GM21526 (cell line): ENCODE measurements at regions not wholly inside any gene's neighbourhood (a gene's known extent, or its start where the extent isn't known, plus 50 kb on each side); places are given as distances from the start of the nearest gene placed in this dataset.

Source experiments
- ATAC-seq: cut with Tn5 transposase; IDR thresholded peaks from one replicate; pipeline ENCODE4 v1.9.1; 2021; ENCODE audit warnings: moderate library complexity; ENCODE audit not compliant: unreplicated experiment, low FRiP score

DNA sequence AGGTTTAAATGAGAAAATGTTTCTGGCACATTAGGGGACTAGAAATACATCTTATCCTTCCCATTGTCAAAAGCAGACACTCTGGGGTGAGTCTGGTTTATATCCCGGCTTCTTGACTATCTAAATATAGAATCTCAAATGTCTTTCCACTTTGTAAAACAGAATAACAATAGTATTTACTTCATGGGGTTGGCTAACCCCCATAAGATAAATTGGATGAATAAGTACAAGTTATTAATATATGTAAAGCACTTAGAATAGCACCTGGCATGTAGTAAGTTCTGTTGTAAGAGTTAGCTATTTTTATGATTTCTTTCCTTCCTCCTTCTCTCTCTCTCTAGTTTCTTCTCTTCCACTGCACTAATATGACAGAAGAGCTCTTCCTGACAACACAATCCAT is 499.1 kb downstream of the INSC start:
- ATAC-seq: no peak

DNA sequence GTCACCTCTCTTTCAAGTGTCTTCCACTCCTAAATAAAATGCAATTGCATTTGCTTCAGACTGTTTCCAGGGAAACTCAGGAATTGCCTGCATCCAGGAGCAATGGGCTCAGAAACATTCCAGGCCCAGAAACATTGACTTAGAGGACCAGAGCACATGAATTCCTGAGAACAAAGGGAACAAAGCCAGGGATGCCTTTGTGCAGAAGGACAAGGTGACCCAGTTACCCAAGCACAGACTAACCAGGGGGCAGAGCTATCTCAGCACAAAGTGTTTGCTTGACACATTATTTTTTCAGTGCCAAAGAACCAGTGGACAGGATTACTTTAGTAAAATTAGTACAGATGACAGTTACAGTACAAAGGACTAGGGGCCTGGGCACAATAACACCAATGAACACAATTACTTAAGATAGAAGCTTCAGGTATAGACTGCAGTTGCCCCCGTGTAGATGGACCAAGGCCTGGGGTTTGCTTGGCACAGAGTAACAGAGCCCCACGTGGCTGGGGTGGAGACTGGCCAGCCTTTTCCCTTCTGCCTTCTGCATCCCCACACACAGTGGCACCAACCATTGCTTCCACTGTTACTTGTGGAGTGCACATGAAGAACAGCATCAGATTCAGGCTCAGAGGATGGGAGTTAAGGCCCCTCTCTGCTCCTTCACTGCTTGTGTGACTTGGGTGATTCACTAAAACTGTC is 500.8 kb downstream of the INSC start:
- no peak for ATAC-seq

DNA sequence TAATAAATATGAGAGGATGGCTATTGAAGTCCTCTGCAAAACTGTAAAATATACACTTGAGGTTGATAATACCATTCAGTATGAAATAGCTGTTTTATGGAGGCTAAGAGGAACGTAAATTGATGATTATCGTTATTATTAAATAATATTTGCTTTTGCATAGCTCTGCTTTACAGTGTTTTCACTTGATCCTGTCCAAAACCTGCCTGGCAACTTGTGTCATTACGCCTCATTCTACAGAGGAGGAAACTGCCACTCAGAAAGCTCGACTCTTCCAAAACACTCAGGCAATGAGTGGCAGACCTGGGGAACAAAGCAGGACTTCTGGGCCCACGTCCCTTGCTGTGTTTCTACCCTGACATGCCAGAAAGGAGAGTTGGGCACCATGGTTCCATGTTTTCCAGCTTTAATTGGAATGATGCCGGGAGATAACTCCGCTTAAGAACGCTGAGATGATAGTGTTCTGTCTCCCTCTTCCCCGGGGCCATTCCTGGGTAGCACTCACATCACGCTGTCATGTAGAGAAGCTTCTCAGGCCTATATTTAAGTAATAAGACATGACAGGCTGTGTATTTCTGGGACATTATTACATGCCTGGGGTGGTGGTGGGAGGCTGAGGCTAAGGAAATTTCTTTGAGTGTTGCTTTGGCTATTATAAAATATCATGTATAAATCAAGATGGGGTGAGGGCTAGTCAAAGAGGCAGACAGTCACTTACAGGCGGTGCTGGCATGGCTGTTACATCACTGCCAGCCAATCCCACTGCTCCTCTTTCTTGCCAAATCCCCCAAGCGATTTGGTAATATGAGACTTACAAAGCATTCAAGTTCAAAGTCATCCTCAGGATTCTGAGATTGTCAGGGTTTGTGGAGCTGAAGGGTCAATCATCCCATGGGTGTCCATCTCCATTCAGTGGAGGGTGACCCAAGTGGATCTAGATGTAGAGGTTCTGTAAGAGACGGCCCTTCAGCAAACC is 501.7 kb downstream of the INSC start:
- ATAC-seq: no peak

DNA sequence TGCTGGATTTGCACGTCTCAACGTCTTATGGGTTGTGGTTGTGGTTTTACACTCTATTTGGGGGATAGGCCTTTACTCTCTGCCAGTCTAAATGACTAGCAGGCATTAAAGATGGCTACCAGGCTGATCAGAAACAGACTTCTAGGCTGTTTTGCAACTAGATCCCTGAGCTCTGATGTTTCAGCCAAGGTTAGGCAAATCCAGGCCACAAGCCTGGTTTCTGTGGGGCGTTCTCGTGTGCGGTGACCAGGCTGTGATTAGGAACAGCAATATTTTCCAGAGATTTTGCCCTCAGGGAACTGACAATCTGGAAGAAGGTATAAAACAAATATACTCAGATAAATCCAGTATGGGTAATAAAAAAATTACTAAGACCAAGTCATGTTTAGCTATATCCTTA is 502.4 kb downstream of the INSC start:
- no peak for ATAC-seq

DNA sequence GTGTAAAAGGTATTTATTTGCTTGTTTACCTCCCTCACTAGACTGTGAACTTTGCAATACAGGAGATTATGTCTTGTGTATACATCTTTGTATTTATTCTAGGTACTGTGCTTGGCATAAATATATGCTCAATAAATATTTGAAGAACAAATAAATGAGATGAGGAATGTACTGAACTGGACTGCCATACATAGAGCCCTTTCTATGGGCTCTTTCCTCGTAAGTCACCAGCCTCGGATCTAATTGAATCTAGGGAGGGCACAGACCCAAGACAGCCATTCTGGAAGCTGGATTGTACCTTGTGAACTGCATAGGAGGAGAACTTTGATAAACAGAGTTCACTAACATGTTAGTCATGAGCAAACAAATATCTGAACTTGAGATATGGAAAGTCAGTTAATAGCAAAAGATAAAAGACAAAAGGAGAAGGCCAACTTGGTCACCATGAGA is 503.9 kb downstream of the INSC start:
- ATAC-seq: no peak

DNA sequence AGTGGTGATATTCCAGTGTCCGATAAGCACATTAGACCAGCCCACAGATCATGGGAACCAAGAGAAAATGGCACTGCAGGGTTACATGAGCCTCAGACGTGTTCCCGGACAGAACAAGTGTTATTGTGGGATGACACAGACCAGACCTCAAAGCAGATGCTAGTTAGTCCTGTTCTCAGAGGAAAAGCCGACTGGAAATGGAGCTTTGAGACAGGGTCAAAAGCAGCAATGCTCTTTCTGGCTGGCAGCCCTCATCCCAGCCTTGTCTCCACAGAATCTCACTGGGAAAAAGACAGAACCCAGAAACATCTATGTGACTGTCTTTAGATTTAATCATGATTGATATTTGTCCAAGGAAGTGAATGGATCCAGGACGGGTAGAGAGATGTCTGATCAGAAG is 506.8 kb downstream of the INSC start:
- no peak for ATAC-seq

DNA sequence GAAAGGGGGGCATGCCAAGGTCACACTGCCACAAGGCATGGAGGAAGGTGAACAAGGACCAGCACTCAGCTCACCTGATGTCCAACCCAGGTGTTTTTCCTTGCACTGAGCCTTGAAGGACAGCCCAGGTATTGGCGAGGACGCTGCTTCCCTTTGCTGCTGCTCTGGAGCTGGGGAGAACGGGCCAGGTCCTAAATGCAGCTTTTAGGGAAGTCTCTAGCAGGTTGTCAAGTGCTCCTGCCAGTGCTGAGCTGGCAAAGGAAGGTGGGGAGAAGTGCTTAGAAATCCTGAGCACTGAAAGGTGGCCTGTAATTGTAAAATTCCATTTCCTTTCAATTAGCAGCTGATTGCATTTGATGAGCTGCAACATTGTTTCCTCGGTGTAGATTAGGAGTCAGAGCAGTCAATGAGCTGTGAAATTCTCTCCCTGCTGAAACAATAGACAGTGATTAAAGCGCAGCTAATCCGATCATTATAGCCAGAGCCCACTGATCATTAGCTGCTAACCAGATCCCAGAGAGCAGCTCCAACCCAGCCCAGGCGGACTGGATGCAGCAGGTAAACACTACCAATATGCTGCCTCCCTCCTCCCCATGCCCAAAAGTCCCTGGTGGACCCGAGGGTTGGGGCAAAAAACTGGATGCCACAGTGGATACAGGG is 507.6 kb downstream of the INSC start:
- ATAC-seq: no peak

DNA sequence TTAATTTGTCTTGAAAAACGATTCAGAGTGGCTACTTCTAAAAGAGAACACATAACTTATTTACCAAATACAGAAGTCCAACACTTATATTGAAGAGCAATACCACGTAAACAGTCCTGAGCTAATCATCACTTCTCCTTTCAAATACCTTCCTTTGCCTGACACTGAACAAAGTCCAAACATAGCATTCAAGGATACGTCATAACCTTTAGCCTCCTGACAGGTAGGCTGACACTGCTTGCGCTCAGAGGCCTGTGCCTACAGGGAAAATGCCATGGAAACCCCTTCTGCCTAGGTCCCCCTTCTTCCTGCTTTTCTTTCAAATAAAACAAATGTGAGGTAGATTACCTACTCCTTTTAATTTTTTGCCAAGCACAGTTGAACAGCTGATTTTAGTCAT is 510.0 kb downstream of the INSC start:
- ATAC-seq: no peak

DNA sequence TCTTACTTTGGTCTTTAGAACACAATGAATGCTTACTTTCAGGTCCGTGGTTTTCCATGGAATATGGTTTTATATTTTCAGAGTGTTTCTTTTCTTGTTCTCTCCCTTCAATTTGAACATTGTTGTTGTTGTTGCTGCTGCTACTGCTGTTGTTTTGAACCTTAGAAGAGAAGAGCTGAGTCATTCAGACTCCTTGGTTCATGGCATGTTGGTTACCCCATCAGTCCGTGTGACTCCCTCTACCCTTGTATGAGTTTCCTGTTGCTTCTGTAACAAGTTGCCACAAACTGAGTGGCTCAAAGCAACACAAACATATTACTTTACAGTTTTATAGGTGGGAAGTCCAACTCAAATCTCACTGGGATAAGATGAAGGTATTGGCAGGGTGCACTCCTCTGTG is 511.0 kb downstream of the INSC start:
- no peak for ATAC-seq

DNA sequence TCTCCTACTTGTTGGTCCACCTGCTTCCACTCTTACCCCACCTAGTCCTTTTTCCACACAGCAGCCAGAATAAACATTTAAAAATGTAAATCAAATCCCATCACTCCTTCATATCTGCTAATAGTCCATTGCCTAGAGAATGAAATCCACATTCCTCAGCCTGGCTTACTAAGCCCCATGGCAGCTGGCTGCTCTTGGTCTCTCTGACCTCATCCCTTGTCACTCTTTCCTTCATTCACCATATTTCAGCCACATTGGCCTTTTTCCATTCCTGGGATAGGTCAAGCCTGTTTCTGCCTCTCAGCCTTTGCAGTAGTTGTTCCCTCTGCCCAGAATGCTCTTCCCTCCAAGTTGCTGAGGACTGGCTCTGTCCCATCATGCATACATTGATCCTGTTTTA is 512.8 kb downstream of the INSC start:
- no peak for ATAC-seq

DNA sequence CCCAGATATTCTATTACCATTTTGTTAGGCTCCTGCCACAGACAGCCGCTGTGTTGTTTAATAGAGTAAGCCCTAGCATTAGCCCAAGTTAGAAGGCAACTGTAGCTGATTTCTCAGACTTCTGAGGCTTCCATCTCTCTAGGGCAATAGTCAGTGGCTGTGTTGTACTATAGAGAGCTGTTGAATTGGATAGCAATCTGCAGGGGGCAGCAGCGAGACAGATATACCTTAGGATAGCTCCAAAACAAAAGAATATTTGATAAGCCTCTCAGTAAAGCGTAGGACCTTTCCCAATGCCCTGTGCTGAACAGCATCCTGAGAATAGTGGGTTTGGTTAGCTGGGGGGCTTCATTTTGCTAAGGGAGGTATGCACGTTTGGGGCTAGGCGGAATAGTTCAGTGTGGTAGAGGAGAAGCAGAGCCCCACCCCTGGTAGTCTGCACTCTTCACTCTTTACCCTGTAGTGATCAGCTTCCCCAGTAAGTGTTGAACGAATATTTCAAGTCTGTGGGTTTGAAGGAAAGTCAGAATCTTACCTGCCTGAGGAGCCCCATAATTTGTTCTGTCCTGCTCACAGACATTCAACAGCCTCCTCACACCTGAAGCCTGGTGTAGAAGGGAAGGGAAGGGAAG is 515.1 kb downstream of the INSC start:
- no peak for ATAC-seq

DNA sequence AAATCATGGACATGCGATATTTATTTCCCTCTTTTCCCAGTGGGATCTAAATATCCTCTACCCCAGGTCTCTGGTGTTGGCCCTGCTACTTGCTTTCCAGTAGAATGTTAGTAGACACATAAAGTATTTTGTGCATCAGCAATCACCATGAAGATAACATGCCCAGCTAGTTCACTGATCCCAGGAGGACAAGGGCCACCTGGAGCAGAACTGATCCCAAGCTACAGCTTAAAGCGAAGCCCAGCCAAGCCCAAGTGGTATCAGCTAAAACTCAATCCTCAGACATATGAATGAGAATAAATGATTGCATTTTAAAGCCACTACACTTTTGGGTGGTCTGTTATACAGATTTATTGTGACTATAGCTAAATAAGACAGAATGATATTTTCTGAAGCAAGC is 516.2 kb downstream of the INSC start:
- no peak for ATAC-seq

DNA sequence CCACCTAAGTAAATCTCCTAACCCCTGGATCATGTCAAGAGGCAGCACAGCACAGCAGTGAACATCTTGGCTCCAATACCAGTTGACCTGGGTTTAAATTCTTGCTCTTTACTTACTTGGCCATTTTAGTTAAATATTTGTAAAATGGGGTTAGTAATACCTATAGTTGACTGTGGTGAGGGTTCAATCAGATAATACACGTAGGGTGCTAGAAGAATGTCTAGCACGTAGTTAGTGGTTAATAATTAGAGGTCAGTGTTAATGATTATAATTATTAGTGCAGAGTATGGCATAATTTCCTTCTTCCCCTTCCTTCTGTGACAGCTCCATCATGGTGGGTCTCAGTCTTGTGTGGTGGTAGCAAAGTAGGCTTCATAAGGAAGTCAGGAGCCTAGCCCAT is 520.8 kb downstream of the INSC start:
- ATAC-seq: no peak

DNA sequence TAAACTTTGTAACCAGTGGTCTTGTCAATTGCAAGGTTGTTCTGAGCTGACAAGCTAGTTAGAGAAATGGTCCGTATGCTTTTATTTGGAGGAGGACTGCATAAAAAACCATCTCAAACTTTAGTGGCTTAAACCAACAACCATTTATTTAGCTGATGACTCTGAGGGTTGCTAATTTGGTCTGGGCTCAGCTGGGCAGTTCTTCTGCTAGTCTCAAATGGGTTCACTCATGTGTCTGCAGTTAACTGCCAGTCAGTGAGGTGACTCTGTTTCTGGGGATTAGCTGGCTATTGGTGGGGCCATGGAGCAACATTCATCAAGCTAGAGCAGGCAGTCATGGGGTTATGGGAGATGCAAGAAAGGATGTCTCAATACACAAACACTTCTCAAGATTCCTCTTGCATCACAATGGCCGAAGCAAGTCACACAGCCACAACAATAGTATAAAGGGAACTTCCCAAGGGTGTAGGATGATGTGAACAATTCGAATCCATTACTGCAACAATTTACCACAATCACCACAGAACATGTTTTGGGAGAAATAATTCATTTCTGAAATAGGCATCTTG is 521.9 kb downstream of the INSC start:
- ATAC-seq: no peak

DNA sequence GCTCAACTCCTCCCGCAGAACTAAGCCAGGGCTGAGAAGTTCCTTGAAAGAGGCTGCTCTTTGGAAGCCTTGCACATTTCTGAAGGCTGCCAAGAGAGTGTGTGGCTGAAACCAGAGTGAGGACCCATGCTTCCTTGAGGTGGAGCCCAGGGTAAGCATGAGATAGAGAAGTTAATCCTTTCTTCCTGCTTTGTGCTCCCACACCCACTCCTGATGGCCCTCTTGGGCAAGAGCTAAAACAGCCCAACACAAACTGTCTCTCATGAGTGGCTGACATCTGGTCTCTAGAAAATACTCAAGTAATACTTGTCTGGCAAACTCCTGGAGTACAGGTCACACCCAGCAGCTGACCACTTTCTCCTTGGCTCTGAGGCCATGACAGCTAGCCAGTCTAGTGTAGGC is 523.7 kb downstream of the INSC start:
- no peak for ATAC-seq

DNA sequence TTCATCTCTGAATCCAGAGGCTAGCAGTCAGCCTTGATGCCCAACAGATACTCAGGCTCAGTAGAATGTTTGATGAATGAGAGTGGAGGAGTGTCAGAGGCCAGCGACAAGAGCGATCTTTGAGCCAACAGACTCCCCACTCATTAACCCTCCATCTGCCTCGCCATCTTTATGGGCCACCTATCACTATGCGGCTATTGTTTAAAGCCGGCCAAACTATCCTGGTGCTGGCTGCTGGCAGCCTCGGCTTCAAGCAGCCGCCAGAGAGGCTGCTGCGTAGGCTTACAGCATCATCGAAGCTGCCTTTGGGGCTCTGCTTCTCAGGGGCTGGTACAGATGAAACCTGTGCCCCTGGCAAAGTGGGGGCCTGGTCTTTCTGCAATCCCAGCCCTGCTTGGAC is 525.6 kb downstream of the INSC start:
- ATAC-seq: no peak

DNA sequence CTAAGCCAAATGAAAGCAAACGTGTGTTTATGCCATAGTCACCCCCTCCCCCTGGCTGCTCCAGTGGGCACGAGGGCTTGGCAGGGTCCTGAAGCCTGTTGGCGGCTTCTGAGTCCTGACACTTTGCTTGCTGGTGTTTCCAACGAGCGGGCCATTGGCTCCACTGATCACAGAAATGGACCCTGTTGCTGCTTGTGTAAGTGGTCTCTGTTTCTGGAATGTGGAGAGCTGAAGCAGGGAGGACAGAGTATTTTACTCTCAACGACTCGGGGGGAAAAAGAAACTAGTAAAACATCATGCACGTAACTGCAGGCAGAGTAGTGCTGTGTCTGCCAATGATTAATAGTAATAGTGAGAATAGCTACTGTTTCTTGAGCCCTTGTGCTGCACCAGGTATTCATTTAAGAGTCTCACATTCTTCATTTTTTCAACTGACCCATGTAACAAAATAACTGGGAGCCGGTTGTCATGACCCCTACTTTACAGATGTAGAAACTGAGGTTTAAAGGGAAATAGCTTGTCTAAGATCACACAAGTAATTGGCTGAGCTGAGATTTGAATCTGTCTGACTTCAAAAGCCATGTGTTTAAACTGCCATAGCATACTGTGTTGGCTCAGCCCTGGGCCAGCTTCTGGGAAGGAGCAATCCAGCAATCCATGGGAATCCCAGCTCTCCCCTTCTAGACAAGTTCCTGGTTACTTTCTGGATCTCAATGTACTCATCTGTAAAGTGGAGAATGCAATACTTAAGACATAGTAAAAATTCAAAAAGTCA is 526.7 kb downstream of the INSC start:
- ATAC-seq: no peak

DNA sequence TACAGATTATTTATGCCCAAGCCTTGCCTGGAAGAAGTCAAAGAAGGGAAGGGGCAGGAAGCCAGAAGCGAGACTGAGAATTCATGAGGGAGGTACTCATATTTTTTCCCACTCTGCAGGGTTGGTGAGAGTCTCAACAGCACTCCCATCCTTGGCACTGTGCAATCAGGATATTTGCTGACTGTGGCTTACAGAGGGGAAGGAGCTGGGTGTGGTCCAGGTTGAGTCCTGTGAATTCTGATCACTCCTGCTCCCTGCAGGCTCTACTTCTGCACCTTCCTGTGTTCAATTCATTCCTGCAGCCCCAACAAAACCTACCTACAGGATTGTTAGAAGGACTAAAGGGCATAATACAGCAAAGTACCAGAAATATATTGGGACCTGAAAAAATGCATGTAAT is 530.5 kb downstream of the INSC start:
- ATAC-seq: no peak

DNA sequence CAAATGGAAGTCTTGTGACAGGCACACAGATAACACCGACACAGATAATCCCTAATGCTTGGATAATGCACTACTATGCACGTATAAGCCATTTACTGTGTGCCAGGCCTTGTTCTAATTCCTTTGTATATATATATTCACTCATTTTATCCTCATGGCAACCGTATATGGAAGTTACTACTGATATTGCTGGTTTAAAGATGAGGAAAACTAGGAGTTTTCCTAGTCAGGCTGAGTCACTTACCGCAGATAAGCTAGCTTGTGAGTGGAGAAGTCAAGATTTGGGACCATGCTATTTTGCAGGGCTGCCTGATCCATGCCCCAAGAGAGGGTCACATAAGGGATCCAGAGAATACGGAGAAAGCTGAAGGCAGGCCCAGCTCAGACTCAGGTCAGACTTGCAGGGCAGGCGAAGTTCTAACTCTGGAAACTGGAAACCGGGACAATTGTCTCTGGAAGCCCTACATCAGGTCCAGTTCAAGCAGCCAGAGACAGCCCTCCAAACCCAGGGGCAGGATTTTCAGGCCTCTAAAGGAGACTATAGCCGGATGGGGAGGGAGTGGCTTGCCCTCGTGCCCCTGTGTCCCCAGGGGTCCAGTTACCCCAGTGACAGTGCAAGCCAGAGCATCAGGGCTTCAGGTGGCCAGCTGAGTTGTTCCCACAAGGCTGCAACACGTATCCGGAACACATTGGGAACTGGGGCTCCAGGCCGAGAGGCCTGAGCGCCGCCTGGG is 534.8 kb downstream of the INSC start:
- ATAC-seq: peak; percentile 8
